ENCODE measurements at regions not wholly inside any gene's neighbourhood (a gene's known extent, or its start where the extent isn't known, plus 50 kb on each side); places are given as distances from the start of the nearest gene placed in this dataset.

DNA sequence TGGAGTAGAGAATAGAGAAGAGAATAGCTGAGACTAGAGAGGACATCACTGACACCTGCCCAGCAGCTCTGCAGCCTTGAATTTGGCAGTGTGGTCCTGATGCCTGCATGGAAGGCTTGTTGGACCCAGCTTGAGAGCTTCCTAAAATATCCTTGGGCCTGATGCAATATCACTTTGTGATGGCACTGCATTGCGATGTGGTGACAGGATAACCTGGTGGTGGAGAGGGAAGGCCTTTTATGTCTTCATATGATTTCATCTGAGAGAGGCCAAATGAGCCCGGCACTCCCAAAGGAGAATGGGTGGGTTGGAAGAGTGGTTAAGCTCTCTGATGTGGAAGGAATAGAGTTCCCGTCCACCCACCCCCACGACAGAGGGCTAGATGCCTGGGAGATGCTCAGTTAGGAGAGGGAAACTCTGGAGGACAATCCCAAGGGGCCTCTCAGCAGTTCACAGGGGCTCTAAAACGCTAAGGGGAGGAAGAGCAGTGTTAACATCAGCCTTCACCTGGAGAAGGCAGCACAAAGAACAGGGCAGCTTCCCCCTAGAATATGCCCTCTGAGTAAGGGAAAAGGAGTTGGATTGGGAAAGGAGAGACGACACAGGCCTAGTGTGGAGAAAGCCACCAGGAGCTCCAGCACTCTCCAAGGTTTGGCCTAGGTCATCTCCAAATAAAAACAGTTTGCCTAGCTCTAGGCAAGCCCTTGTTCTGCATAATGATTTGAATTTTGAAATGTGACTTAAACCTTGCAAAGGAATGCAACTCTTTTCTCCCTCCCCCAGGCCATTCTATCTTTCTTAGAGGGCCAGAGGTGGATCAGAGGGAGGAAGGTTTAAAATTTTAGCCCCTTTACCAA is 99.8 kb upstream of the SSBP2 start:
- Mint-ChIP-seq H3K9me3 (no peaks in the 10 kb centered on the region), H3K4me3 (peak overlapping the region; percentile 89), H3K36me3 (ENCODE audit: low read depth) (no peaks in the 10 kb centered on the region), H3K27ac (peak overlapping the region; percentile 97), H3K4me1 (ENCODE audit: low read depth) (peaks cover 48% of the 10 kb centered on the region), H3K27me3 (no peaks in the 10 kb centered on the region)

GRCh38 chr5:81849770-81850367 is 99.0 kb upstream of the SSBP2 start:
- H3K27ac Mint-ChIP-seq = peak overlapping the region; percentile 4
- no peak overlapping the region for H3K4me3 Mint-ChIP-seq
- H3K4me1 Mint-ChIP-seq (ENCODE audit: low read depth) = peaks cover 45% of the 10 kb centered on the region

DNA sequence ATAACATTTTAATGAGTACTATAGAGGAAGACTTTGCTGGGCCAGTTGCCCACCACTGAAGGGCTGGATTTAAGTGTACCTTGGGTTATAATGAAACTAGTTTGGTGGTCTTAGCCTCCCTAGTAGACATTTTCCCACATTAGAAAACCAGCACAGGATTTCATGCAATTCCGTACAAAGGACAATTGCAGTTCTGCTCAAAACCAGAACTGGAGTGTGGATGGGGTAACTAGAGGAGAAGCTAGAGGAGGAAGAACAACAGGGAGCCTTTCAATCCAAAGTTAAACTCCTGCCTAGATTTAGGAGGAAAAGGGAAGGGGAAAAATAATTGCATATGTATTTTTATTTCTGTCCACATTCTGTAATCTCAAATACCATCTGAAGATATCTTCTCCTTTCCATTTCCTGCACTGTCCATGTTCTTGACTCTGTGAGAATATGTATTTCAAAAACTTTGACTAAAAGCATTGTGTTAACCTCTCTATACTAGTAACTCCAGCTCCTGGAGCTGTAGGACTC is 97.5 kb upstream of the SSBP2 start:
- Mint-ChIP-seq H3K36me3 (ENCODE audit: low read depth) (no peaks in the 10 kb centered on the region), H3K4me1 (ENCODE audit: low read depth) (peaks cover 35% of the 10 kb centered on the region), H3K4me3 (no peak overlapping the region), H3K27me3 (no peaks in the 10 kb centered on the region), H3K27ac (no peak overlapping the region), H3K9me3 (no peaks in the 10 kb centered on the region)

More at GRCh38 chr5:81849770-81850367, 99.0 kb upstream of the SSBP2 start:
- H3K36me3 Mint-ChIP-seq (ENCODE audit: low read depth) = no peaks in the 10 kb centered on the region
- H3K27me3 Mint-ChIP-seq = no peaks in the 10 kb centered on the region
- no peaks in the 10 kb centered on the region for H3K9me3 Mint-ChIP-seq

DNA sequence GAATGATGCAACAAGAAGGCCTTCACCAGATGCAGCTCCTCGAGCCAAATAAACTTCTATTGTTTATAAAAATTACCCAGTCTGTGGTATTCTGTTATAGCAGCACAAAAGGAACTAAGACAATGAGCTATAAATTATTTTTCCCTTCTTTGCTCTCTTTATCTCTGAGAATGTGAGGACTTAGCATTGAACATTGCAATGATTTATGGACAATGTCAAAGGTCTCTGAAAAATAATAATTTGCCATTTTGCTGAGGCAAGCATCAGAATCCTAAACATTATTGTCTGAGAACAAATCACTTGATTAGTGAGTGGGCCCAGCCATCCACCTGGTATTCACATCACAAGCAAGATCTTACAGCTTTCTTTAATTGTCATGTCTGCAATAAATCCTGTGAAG is 95.4 kb upstream of the SSBP2 start:
- Mint-ChIP-seq H3K27ac (no peak overlapping the region), H3K36me3 (ENCODE audit: low read depth) (no peaks in the 10 kb centered on the region), H3K4me1 (ENCODE audit: low read depth) (peaks cover 17% of the 10 kb centered on the region), H3K27me3 (no peaks in the 10 kb centered on the region), H3K4me3 (no peak overlapping the region), H3K9me3 (no peaks in the 10 kb centered on the region)

DNA sequence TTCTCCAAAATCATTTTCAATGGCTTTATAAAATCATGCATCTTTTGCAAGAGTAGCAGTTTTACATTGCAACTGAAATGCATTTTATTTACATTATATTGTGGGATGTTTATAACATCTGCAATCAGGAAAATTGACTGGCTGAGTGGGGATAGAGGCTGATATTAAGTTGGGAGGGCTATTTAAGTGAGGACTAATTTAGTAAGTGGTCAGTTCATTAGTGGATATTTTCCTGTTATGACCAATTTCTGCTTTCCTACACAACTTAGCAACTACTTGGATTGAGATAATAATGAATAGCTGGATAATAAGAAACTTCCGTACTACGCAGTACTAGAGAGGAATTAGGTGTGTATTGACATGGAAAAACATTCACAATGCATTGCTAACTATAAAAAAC is 92.9 kb upstream of the SSBP2 start:
- Mint-ChIP-seq H3K36me3 (ENCODE audit: low read depth) (no peaks in the 10 kb centered on the region), H3K27me3 (no peaks in the 10 kb centered on the region), H3K4me1 (ENCODE audit: low read depth) (no peaks in the 10 kb centered on the region), H3K9me3 (no peaks in the 10 kb centered on the region), H3K4me3 (no peak overlapping the region), H3K27ac (no peak overlapping the region)

DNA sequence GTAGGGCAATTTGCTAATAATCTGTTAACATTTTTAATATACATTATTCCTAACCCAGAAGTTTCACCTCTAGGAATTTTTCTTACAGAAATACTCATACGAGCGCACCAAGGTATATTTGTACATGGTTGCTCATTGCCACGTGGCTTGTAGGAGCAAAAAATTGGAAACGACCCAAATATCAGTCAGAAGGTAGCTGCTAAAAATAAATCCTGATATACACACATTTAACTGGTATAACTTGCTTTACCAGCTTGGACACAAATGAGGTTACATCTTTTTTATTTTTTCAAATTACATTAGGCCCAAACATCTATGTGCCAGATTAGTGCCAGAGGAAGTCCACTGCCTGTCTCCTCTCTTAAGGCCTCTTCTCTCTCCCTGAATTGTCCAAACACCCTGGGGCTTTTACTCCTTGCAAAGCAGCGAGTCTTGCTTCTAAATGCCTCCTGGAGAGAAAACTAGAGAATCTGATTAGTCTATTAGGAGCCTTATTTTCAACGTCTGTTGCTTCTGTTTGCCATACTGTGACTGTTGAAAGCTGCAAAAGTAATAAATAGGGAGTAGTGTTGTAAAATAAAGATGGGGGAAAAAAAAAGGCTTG is 92.0 kb upstream of the SSBP2 start:
- Mint-ChIP-seq H3K9me3 (no peaks in the 10 kb centered on the region), H3K4me3 (no peak overlapping the region), H3K36me3 (ENCODE audit: low read depth) (no peaks in the 10 kb centered on the region), H3K27ac (no peak overlapping the region), H3K27me3 (no peaks in the 10 kb centered on the region), H3K4me1 (ENCODE audit: low read depth) (no peaks in the 10 kb centered on the region)

DNA sequence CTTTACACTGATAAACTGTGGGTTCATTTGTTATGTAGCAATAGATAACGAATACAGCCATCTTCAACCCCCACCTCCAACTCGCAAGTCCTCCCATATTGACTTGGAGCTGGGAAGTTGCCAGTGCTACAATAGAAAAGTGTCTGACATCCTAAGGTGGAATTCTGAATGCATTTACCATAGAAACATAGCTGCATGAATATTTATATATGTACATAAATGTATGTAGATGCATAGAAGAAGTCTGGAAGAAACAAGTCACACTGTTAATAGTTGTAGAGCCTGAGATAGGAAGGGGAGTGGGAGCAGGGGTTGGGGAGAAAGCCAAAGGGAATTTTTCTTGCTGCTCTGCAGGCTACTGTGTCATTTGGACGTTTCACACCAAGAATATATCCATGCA is 88.1 kb upstream of the SSBP2 start:
- no peak overlapping the region for H3K4me3 Mint-ChIP-seq
- H3K27ac Mint-ChIP-seq = no peak overlapping the region
- H3K4me1 Mint-ChIP-seq (ENCODE audit: low read depth) = no peaks in the 10 kb centered on the region
- no peaks in the 10 kb centered on the region for H3K9me3 Mint-ChIP-seq
- no peaks in the 10 kb centered on the region for H3K27me3 Mint-ChIP-seq
- H3K36me3 Mint-ChIP-seq (ENCODE audit: low read depth) = no peaks in the 10 kb centered on the region

GRCh38 chr5:81838307-81838906 is 87.5 kb upstream of the SSBP2 start:
- Mint-ChIP-seq H3K9me3 (no peaks in the 10 kb centered on the region), H3K27me3 (no peaks in the 10 kb centered on the region), H3K4me3 (no peak overlapping the region), H3K4me1 (ENCODE audit: low read depth) (no peaks in the 10 kb centered on the region), H3K36me3 (ENCODE audit: low read depth) (no peaks in the 10 kb centered on the region), H3K27ac (no peak overlapping the region)

DNA sequence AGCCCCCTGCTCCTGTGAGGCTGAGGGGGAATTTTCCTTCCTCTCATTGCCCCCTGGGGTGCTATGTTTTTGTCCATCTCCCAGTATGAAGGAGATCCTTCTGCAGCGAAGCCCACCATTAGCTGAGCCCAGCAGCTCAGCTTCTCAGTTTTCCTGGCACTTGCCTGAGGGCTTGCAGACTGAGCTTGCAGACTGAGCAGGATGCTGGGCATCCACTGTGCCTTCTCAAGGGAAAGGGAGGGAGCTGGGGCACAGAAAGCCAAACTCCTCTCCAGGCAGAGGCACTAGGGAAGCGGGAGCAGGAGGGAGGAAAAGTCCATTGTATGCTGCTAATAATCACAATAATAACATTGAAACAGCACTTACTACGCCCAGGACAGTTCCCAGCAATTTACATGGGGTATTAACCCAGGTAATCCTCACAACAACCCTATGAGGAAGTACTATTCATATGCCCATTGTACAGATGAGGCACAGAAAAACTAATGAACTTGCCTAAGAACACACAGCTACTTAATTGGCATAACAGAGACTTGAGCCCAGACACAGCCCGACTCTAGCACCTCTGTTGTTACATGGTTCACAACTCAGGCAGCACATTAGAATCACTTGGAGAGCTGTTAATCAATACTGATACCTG is 86.9 kb upstream of the SSBP2 start:
- H3K4me1 Mint-ChIP-seq (ENCODE audit: low read depth) = no peaks in the 10 kb centered on the region
- H3K9me3 Mint-ChIP-seq = no peaks in the 10 kb centered on the region
- no peaks in the 10 kb centered on the region for H3K27me3 Mint-ChIP-seq
- no peak overlapping the region for H3K4me3 Mint-ChIP-seq
- H3K27ac Mint-ChIP-seq = no peak overlapping the region
- H3K36me3 Mint-ChIP-seq (ENCODE audit: low read depth) = no peaks in the 10 kb centered on the region

DNA sequence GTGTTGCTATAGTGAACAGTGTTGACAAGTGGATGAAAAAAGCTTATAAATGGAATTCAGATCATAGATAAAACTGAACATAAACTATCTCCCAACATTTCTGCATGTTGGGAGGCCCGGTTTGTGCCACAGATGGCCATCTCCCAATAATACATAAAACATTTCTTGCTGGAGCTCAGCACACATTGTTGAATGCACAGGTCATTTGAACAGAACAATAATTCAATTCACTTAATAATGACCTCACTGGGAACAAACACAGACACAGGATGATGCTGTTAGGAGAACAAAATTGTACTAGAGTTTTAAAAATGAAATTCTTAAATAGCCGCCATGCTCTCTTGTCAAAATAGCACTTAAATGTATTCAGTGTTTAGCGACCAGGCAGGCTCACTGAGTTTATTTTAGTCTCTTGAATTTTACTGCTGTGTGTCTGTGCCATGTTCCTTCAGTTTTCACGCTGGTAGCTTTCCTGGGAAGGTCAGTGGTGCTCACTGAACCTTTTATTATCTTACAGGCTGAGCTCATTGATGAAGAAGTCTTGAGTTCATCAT is 85.0 kb upstream of the SSBP2 start:
- Mint-ChIP-seq H3K4me3 (no peak overlapping the region), H3K4me1 (ENCODE audit: low read depth) (no peaks in the 10 kb centered on the region), H3K27ac (no peak overlapping the region), H3K27me3 (no peaks in the 10 kb centered on the region), H3K36me3 (ENCODE audit: low read depth) (no peaks in the 10 kb centered on the region), H3K9me3 (no peaks in the 10 kb centered on the region)

- Mint-ChIP-seq H3K27me3 (no peaks in the 10 kb centered on the region), H3K4me1 (ENCODE audit: low read depth) (no peaks in the 10 kb centered on the region), H3K36me3 (ENCODE audit: low read depth) (no peaks in the 10 kb centered on the region), H3K4me3 (no peak overlapping the region), H3K27ac (no peak overlapping the region), H3K9me3 (no peaks in the 10 kb centered on the region)
These were observed 83.2 kb upstream of the SSBP2 start for GRCh38 chr5:81834021-81834660.

- H3K4me1 Mint-ChIP-seq (ENCODE audit: low read depth) = no peaks in the 10 kb centered on the region
- H3K4me3 Mint-ChIP-seq = no peak overlapping the region
- no peaks in the 10 kb centered on the region for H3K27me3 Mint-ChIP-seq
- no peak overlapping the region for H3K27ac Mint-ChIP-seq
- no peaks in the 10 kb centered on the region for H3K9me3 Mint-ChIP-seq
- no peaks in the 10 kb centered on the region for H3K36me3 Mint-ChIP-seq (ENCODE audit: low read depth)
These were observed 79.7 kb upstream of the SSBP2 start for GRCh38 chr5:81830596-81830995.

DNA sequence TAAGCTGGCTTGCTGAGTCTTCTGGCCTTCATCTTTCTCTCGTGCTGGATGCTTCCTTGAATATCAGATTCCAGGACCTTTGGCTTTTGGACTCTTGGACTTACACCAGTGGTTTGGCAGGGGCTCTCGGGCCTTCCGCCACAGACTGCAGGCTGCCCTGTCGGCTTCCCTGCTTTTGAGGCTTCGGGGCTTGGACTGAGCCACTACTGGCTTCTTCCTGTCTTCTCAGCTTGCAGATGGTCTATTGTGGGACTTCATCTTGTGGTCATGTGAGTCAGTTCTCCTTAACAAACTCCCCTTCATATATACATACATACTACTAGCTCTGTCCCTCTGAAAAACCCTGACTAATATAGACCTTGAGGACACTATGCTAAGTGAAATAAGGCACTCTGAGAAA is 78.3 kb upstream of the SSBP2 start:
- no peaks in the 10 kb centered on the region for H3K27me3 Mint-ChIP-seq

GRCh38 chr5:81827500-81827899 is 76.6 kb upstream of the SSBP2 start:
- no peaks in the 10 kb centered on the region for H3K36me3 Mint-ChIP-seq (ENCODE audit: low read depth)
- no peaks in the 10 kb centered on the region for H3K27me3 Mint-ChIP-seq
- H3K4me3 Mint-ChIP-seq = no peak overlapping the region
- no peaks in the 10 kb centered on the region for H3K4me1 Mint-ChIP-seq (ENCODE audit: low read depth)
- no peaks in the 10 kb centered on the region for H3K9me3 Mint-ChIP-seq
- H3K27ac Mint-ChIP-seq = no peak overlapping the region

More for the DNA sequence above, 78.3 kb upstream of the SSBP2 start:
- no peaks in the 10 kb centered on the region for H3K36me3 Mint-ChIP-seq (ENCODE audit: low read depth)
- no peak overlapping the region for H3K27ac Mint-ChIP-seq
- no peaks in the 10 kb centered on the region for H3K9me3 Mint-ChIP-seq
- no peaks in the 10 kb centered on the region for H3K4me1 Mint-ChIP-seq (ENCODE audit: low read depth)
- no peak overlapping the region for H3K4me3 Mint-ChIP-seq
